Neutrophil (primary cell): ENCODE measurements at regions not wholly inside any gene's neighbourhood (a gene's known extent, or its start where the extent isn't known, plus 50 kb on each side); places are given as distances from the start of the nearest gene placed in this dataset.

Experiments used
- H3K27ac ChIP-seq: fragments of 200-600 bp; sonication (generic); 2 replicates; pipeline ENCODE4 v1.5.1; 2016; ENCODE audit warnings: mild to moderate bottlenecking, moderate library complexity
- H3K27me3 ChIP-seq: fragments of 200-600 bp; sonication (generic); 2 replicates; pipeline ENCODE4 v1.6.0; 2016; ENCODE audit warnings: mild to moderate bottlenecking
- H3K36me3 ChIP-seq: fragments of 200-600 bp; sonication (generic); 2 replicates; pipeline ENCODE4 v1.5.1; 2017
- H3K4me1 ChIP-seq, 2 experiments: fragments of 200-600 bp in 1 of 2; sonication (generic) in 1 of 2; 1 replicate in 1 of 2; 2 replicates in 1 of 2; pipeline versions ENCODE4 v1.5.1 to v1.6.1; 2013 to 2016; ENCODE audit warnings: low read depth in 1 of 2, low read length in 1 of 2, mild to moderate bottlenecking in 1 of 2, moderate library complexity in 1 of 2; ENCODE audit not compliant: control insufficient read depth in 1 of 2, insufficient read depth in 1 of 2
- H3K4me3 ChIP-seq, 2 experiments: fragments of 200-600 bp in 1 of 2; sonication (generic) in 1 of 2; 1 replicate in 1 of 2; 2 replicates in 1 of 2; pipeline ENCODE4 v1.5.1; 2013 to 2016; ENCODE audit warnings: low read depth in 1 of 2, low read length in 1 of 2, mild to moderate bottlenecking in 1 of 2, moderate library complexity in 1 of 2
- H3K9me3 ChIP-seq: fragments of 200-600 bp; sonication (generic); 2 replicates; pipeline ENCODE4 v1.5.1; 2016
- CTCF ChIP-seq: fragments of 200-600 bp; sonication (generic); IDR thresholded peaks from 2 replicates; pipeline ENCODE4 v1.5.1; 2016; ENCODE audit warnings: antibody characterized with exemption

- Histone ChIP-seq H3K36me3 (no peaks in the 10 kb centered on the region), H3K9me3 (no peaks in the 10 kb centered on the region), H3K27me3 (no peaks in the 10 kb centered on the region), H3K4me1 (no peaks in the 10 kb centered on the region), H3K27ac (no peak overlapping the region), H3K4me3 (no peak overlapping the region)
- no peak for TF ChIP-seq CTCF
These were observed 261.7 kb downstream of the GPD2 start for GRCh38 chr2:156697906-156698305.

- TF ChIP-seq CTCF: no peak
- H3K4me3 ChIP-seq: no peak overlapping the region
- H3K27ac ChIP-seq: no peak overlapping the region
- no peaks in the 10 kb centered on the region for H3K36me3 ChIP-seq
- no peaks in the 10 kb centered on the region for H3K9me3 ChIP-seq
- no peaks in the 10 kb centered on the region for H3K4me1 ChIP-seq
- no peaks in the 10 kb centered on the region for H3K27me3 ChIP-seq
These were observed 264.5 kb downstream of the GPD2 start for GRCh38 chr2:156700681-156701080.

GRCh38 chr2:156702541-156702940 is 266.4 kb downstream of the GPD2 start:
- Histone ChIP-seq H3K27ac (no peak overlapping the region), H3K4me3 (no peak overlapping the region), H3K27me3 (no peaks in the 10 kb centered on the region), H3K36me3 (no peaks in the 10 kb centered on the region), H3K9me3 (no peaks in the 10 kb centered on the region), H3K4me1 (no peaks in the 10 kb centered on the region)
- TF ChIP-seq CTCF: no peak

GRCh38 chr2:156703642-156704041 is 267.5 kb downstream of the GPD2 start:
- Histone ChIP-seq H3K36me3 (no peaks in the 10 kb centered on the region), H3K4me3 (no peak overlapping the region), H3K27me3 (no peaks in the 10 kb centered on the region), H3K4me1 (no peaks in the 10 kb centered on the region), H3K27ac (no peak overlapping the region), H3K9me3 (no peaks in the 10 kb centered on the region)
- TF ChIP-seq CTCF: no peak

GRCh38 chr2:156704132-156704531 is 268.0 kb downstream of the GPD2 start:
- Histone ChIP-seq H3K4me1 (no peaks in the 10 kb centered on the region), H3K4me3 (no peak overlapping the region), H3K27ac (no peak overlapping the region), H3K27me3 (no peaks in the 10 kb centered on the region), H3K36me3 (no peaks in the 10 kb centered on the region), H3K9me3 (no peaks in the 10 kb centered on the region)
- no peak for TF ChIP-seq CTCF

- H3K9me3 ChIP-seq: no peaks in the 10 kb centered on the region
- H3K27ac ChIP-seq: no peak overlapping the region
- H3K4me1 ChIP-seq: no peaks in the 10 kb centered on the region
- no peak overlapping the region for H3K4me3 ChIP-seq
- TF ChIP-seq CTCF: no peak
- no peaks in the 10 kb centered on the region for H3K27me3 ChIP-seq
- no peaks in the 10 kb centered on the region for H3K36me3 ChIP-seq
These were observed 268.4 kb downstream of the GPD2 start for GRCh38 chr2:156704617-156705016.
